ENCODE measurements at regions not wholly inside any gene's neighbourhood (a gene's known extent, or its start where the extent isn't known, plus 50 kb on each side); places are given as distances from the start of the nearest gene placed in this dataset.

- H3K36me3 ChIP-seq, result no peaks in the 10 kb centered on the region
- H3K27me3 ChIP-seq, result no peaks in the 10 kb centered on the region
- no peaks in the 10 kb centered on the region for H3K4me1 ChIP-seq
- ATAC-seq (no peak), DNase-seq (no peak)
- 60 to 87% (median 72%) methylated on average over 1 of the region's 1 CpG for WGBS, 4 donors
- TF ChIP-seq POLR2A (IDR thresholded peaks at IDR 0.05), result no peak
- TF ChIP-seq, protein P1, sequence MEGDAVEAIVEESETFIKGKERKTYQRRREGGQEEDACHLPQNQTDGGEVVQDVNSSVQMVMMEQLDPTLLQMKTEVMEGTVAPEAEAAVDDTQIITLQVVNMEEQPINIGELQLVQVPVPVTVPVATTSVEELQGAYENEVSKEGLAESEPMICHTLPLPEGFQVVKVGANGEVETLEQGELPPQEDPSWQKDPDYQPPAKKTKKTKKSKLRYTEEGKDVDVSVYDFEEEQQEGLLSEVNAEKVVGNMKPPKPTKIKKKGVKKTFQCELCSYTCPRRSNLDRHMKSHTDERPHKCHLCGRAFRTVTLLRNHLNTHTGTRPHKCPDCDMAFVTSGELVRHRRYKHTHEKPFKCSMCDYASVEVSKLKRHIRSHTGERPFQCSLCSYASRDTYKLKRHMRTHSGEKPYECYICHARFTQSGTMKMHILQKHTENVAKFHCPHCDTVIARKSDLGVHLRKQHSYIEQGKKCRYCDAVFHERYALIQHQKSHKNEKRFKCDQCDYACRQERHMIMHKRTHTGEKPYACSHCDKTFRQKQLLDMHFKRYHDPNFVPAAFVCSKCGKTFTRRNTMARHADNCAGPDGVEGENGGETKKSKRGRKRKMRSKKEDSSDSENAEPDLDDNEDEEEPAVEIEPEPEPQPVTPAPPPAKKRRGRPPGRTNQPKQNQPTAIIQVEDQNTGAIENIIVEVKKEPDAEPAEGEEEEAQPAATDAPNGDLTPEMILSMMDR (IDR thresholded peaks at IDR 0.05), result no peak
- intact Hi-C loops (cut with DNase I), result no loop called here
- H3K27ac ChIP-seq, result no peak overlapping the region
- H3K9me3 ChIP-seq, result peaks cover 0 to 8% (median 0%) of the 10 kb centered on the region in 12 donors
- no peak overlapping the region for H3K4me3 ChIP-seq
Measured at GRCh38 chr3:34742151-34742550, 897.2 kb upstream of the ARPP21 start.

GRCh38 chr3:34758630-34759261 lies 880.6 kb upstream of the ARPP21 start:
- ATAC-seq, result no peak
- 85 to 91% (median 88%) methylated on average over 8 to 9 of the region's 9 CpGs for WGBS, 4 donors

DNA sequence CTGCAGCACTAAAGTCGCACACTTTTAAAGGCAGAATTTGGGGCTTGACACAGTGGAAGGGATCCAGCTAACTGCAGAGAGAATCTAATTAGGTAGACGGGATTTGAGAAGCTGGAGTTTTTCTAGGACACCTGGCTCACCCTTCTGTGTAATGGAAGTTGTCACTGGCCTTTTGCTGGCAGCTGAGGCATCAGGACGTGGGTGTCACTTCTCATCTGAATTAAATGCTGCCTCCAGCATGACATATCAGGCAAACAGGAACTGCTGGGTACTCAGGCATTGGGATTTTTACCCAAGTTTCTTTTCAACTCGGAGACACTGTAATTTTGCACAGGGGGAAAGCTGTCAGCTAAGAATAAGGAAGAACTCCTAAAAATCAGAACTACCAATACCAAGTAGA lies 861.9 kb upstream of the ARPP21 start:
- H3K27ac ChIP-seq, result no peak overlapping the region
- TF ChIP-seq POLR2A (IDR thresholded peaks at IDR 0.05), result no peak
- TF ChIP-seq, protein P1 (IDR thresholded peaks at IDR 0.05), result no peak
- intact Hi-C loops (cut with DNase I), result no loop called here
- no peaks in the 10 kb centered on the region for H3K27me3 ChIP-seq
- DNase-seq (no peak), ATAC-seq (no peak)
- H3K4me3 ChIP-seq, result no peak overlapping the region
- no peaks in the 10 kb centered on the region for H3K4me1 ChIP-seq
- no peaks in the 10 kb centered on the region for H3K9me3 ChIP-seq
- H3K36me3 ChIP-seq, result no peaks in the 10 kb centered on the region
- WGBS, 4 donors, result 52 to 64% (median 54%) methylated on average over 4 of the region's 4 CpGs

More at GRCh38 chr3:34758630-34759261, 880.6 kb upstream of the ARPP21 start:
- Histone ChIP-seq H3K4me3 (no peak overlapping the region), H3K27me3 (no peaks in the 10 kb centered on the region), H3K36me3 (no peaks in the 10 kb centered on the region), H3K27ac (no peak overlapping the region), H3K4me1 (no peaks in the 10 kb centered on the region), H3K9me3 (peaks cover 0 to 3% (median 0%) of the 10 kb centered on the region in 12 donors)
- no peak for TF ChIP-seq POLR2A (IDR thresholded peaks at IDR 0.05)
- TF ChIP-seq, protein P1 (IDR thresholded peaks at IDR 0.05), result no peak
- no peak for DNase-seq
- intact Hi-C loops (cut with DNase I), result no loop called here

DNA sequence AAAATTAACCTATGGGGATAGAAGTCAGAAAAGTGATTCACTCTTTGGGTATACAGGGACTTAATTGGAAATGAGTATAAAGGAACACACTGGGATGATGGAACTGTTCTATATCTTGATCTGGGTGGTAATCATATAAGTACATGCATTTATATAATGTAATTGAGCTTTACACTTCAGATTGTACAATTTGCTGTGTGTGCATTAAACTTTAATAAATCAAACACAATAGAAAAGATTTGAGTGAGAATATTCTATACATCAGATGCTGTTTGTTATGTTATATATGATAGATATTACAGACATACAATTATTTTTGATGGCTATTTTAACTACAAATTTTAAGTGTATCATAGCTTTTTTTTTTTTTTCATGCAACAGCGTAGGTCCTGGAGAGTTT lies 860.2 kb upstream of the ARPP21 start:
- intact Hi-C loops (cut with DNase I), result no loop called here
- Histone ChIP-seq H3K4me3 (no peak overlapping the region), H3K9me3 (no peaks in the 10 kb centered on the region), H3K4me1 (peaks cover 0 to 5% (median 0%) of the 10 kb centered on the region in 12 donors), H3K27me3 (no peaks in the 10 kb centered on the region), H3K36me3 (no peaks in the 10 kb centered on the region), H3K27ac (no peak overlapping the region)
- ATAC-seq (no peak), DNase-seq (no peak)
- TF ChIP-seq, protein P1 (IDR thresholded peaks at IDR 0.05), result no peak
- no peak for TF ChIP-seq POLR2A (IDR thresholded peaks at IDR 0.05)
- 95 to 100% (median 98%) methylated on average over 1 of the region's 1 CpG for WGBS, 4 donors
